GM23248 (cell line): ENCODE measurements at regions not wholly inside any gene's neighbourhood (a gene's known extent, or its start where the extent isn't known, plus 50 kb on each side); places are given as distances from the start of the nearest gene placed in this dataset.

Source experiments
- DNase-seq: peaks from one replicate; pipeline ENCODE4 v3.0.0-alpha.2; 2015
- H2AFZ ChIP-seq: fragments of 200-600 bp; sonication (generic); 2 replicates; pipeline ENCODE4 v1.6.1; 2016; ENCODE audit warnings: antibody characterized with exemption
- H3F3A ChIP-seq: fragments of 200-600 bp; sonication (generic); 2 replicates; pipeline ENCODE4 v1.6.1; 2016; ENCODE audit warnings: mild to moderate bottlenecking, antibody characterized with exemption, mixed run types; ENCODE audit not compliant: insufficient read depth
- H3K27ac ChIP-seq: fragments of 200-600 bp; sonication (generic); 2 replicates; pipeline ENCODE4 v1.5.1; 2016; ENCODE audit warnings: mild to moderate bottlenecking
- H3K27me3 ChIP-seq: fragments of 200-600 bp; sonication (generic); replicated peaks from 2 replicates; pipeline ENCODE4 v1.6.1; 2016; ENCODE audit warnings: mild to moderate bottlenecking; ENCODE audit not compliant: insufficient read depth
- H3K36me3 ChIP-seq: fragments of 200-600 bp; sonication (generic); 2 replicates; pipeline ENCODE4 v1.6.1; 2016; ENCODE audit warnings: low read depth, mild to moderate bottlenecking
- H3K4me1 ChIP-seq: fragments of 200-600 bp; sonication (generic); 2 replicates; pipeline ENCODE4 v1.6.1; 2016; ENCODE audit warnings: mild to moderate bottlenecking; ENCODE audit not compliant: insufficient read depth
- H3K4me2 ChIP-seq: fragments of 200-600 bp; sonication (generic); one replicate; pipeline ENCODE4 v1.6.1; 2016; ENCODE audit warnings: mild to moderate bottlenecking; ENCODE audit not compliant: unreplicated experiment
- H3K4me3 ChIP-seq: fragments of 200-600 bp; sonication (generic); 2 replicates; pipeline ENCODE4 v1.5.1; 2016; ENCODE audit warnings: mild to moderate bottlenecking
- H3K79me2 ChIP-seq: fragments of 200-600 bp; sonication (generic); 2 replicates; pipeline ENCODE4 v1.6.1; 2016; ENCODE audit warnings: mild to moderate bottlenecking; ENCODE audit not compliant: insufficient read depth
- H3K9ac ChIP-seq: fragments of 200-600 bp; sonication (generic); 2 replicates; pipeline ENCODE4 v1.6.1; 2016; ENCODE audit warnings: mild to moderate bottlenecking
- H3K9me2 ChIP-seq: fragments of 200-600 bp; sonication (generic); 2 replicates; pipeline ENCODE4 v1.6.1; 2016; ENCODE audit warnings: mixed run types, mild to moderate bottlenecking, moderate library complexity; ENCODE audit not compliant: insufficient read depth
- H3K9me3 ChIP-seq: fragments of 200-600 bp; sonication (generic); one replicate; pipeline ENCODE4 v1.6.1; 2017; ENCODE audit warnings: low read depth
- H4K20me1 ChIP-seq: fragments of 200-600 bp; sonication (generic); 2 replicates; pipeline ENCODE4 v1.6.0; 2016; ENCODE audit not compliant: insufficient read depth
- EZH2 ChIP-seq: fragments of 200-600 bp; sonication (generic); IDR thresholded peaks from 2 replicates; pipeline ENCODE4 v1.6.1; 2018; ENCODE audit warnings: antibody characterized with exemption, mild to moderate bottlenecking; ENCODE audit not compliant: insufficient read depth, poor library complexity, severe bottlenecking
- EZH2phosphoT487 ChIP-seq: fragments of 200-600 bp; sonication (generic); IDR thresholded peaks from 2 replicates; pipeline ENCODE4 v1.6.1; 2018; ENCODE audit warnings: antibody characterized with exemption, moderate library complexity, mild to moderate bottlenecking, low read depth; ENCODE audit not compliant: insufficient read depth
- WGBS, 2 experiments: methylation state at CpG; one replicate each; pipeline ENCODE4 v1.1.6; 2015 to 2017; ENCODE audit warnings: low lambda C conversion rate in 2 of 2, low coverage in 1 of 2; ENCODE audit errors: missing lambda C conversion rate in 2 of 2; 5-methylcytosine and 5-hydroxymethylcytosine counted together
- in situ Hi-C: fragments of 300-500 bp; cut with MboI; formaldehyde crosslinking; loops from 2 replicates; pipeline ENCODE4 v1.15.0; 2020

DNA sequence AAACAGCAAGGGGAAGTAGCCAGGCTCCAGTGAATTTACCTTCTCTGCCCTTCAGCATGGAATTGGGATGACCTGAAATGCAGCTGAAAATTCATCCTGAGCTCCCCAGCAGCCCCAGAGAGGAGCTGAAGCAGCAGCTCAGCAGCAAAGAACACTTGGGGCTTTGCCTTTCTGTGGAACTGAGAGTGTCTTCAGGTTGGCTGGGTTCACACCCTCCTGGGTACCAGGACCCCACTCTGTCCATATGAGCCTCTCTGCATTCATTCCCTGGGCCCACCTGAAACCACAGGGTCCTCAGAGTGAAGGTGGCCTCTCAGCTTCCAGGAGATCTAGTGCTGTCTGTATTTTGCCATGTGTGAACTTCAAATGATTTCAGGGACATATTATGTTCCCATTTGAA is 429.2 kb downstream of the MN1 start:
- Histone ChIP-seq H3K4me2 (no peak overlapping the region), H3K79me2 (no peaks in the 10 kb centered on the region), H3K9ac (no peak overlapping the region), H3K9me2 (no peaks in the 10 kb centered on the region), H3K9me3 (no peaks in the 10 kb centered on the region), H3K4me3 (no peak overlapping the region), H2AFZ (no peak overlapping the region), H3K36me3 (no peaks in the 10 kb centered on the region), H3K27me3 (0 out of 2 replicates have a peak, but pooled peaks cover 15% of the 10 kb centered on the region), H3F3A (no peaks in the 10 kb centered on the region), H3K4me1 (no peaks in the 10 kb centered on the region), H4K20me1 (no peaks in the 10 kb centered on the region), H3K27ac (no peak overlapping the region)
- no peak for DNase-seq
- TF ChIP-seq EZH2 (no peak), EZH2phosphoT487 (no peak)
- in situ Hi-C loops = no loop called here

DNA sequence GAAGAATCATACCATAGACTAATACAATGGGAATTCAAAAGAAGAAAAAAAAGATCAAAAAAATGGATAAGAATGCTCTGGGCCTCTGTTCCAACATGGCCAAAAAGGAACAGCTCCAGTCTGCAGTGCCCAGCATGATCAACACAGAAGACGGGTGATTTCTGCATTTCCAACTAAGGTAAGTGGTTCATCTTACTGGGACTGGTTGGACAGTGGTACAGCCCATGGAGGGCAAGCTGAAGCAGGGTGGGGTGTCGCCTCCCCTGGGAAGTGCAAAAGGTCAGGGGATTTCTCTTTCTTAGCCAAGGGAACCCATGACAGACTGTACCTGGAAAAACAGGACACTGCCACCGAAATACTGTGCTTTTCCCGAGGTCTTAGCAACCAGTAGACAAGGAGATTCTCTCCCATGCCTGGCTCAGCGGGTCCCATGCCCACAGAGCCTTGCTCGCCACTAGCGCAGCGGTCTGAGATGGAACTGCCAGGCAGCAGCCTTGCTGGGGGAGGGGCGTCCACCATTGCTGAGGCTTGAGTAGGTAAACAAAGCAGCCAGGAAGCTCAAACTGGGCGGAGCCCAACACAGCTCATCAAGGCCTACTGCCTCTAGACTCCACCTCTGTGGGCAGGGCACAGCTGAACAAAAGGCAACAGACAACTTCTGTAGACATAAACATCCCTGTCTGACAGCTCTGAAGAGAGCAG is 428.4 kb downstream of the MN1 start:
- no peak overlapping the region for H3K9ac ChIP-seq
- 0 out of 2 replicates have a peak, but pooled peaks cover 8% of the 10 kb centered on the region for H3K27me3 ChIP-seq
- no peaks in the 10 kb centered on the region for H3K9me2 ChIP-seq
- H3K27ac ChIP-seq = no peak overlapping the region
- H3F3A ChIP-seq = no peaks in the 10 kb centered on the region
- H3K9me3 ChIP-seq = no peaks in the 10 kb centered on the region
- TF ChIP-seq EZH2phosphoT487 (no peak), EZH2 (no peak)
- H3K36me3 ChIP-seq = no peaks in the 10 kb centered on the region
- in situ Hi-C loops = no loop called here
- H4K20me1 ChIP-seq = no peaks in the 10 kb centered on the region
- H3K79me2 ChIP-seq = no peaks in the 10 kb centered on the region
- WGBS, 2 experiments = 78 to 82% methylated on average over 10 of the region's 10 CpGs
- H2AFZ ChIP-seq = no peak overlapping the region
- H3K4me3 ChIP-seq = no peak overlapping the region
- DNase-seq = no peak
- no peak overlapping the region for H3K4me2 ChIP-seq
- H3K4me1 ChIP-seq = no peaks in the 10 kb centered on the region

- 73 to 80% methylated on average over 17 of the region's 17 CpGs for WGBS, 2 experiments
Measured at GRCh38 chr22:27377501-27378295, 423.9 kb downstream of the MN1 start.

GRCh38 chr22:27378311-27378800 is 423.2 kb downstream of the MN1 start:
- Histone ChIP-seq H3K4me1 (no peaks in the 10 kb centered on the region), H3K27me3 (peaks cover 10% of the 10 kb centered on the region; the same call in 1 of the 2 replicates), H3F3A (no peaks in the 10 kb centered on the region), H3K9me2 (no peaks in the 10 kb centered on the region), H3K4me2 (no peak overlapping the region), H3K79me2 (no peaks in the 10 kb centered on the region), H3K36me3 (no peaks in the 10 kb centered on the region), H4K20me1 (no peaks in the 10 kb centered on the region), H2AFZ (no peak overlapping the region), H3K27ac (no peak overlapping the region), H3K9ac (no peak overlapping the region), H3K9me3 (no peaks in the 10 kb centered on the region), H3K4me3 (no peak overlapping the region)
- TF ChIP-seq EZH2phosphoT487 = no peak
- TF ChIP-seq EZH2 = no peak
- DNase-seq = no peak
- in situ Hi-C loops = no loop called here
- 85 to 86% methylated on average over 12 to 13 of the region's 13 CpGs for WGBS, 2 experiments

More at GRCh38 chr22:27377501-27378295, 423.9 kb downstream of the MN1 start:
- in situ Hi-C loops = no loop called here
- Histone ChIP-seq H3F3A (no peaks in the 10 kb centered on the region), H3K9ac (no peak overlapping the region), H3K9me3 (no peaks in the 10 kb centered on the region), H3K9me2 (no peaks in the 10 kb centered on the region), H3K4me3 (no peak overlapping the region), H2AFZ (no peak overlapping the region), H4K20me1 (no peaks in the 10 kb centered on the region), H3K4me2 (no peak overlapping the region), H3K27me3 (peaks cover 10% of the 10 kb centered on the region; the same call in 1 of the 2 replicates), H3K27ac (no peak overlapping the region), H3K36me3 (no peaks in the 10 kb centered on the region), H3K4me1 (no peaks in the 10 kb centered on the region), H3K79me2 (no peaks in the 10 kb centered on the region)
- no peak for DNase-seq
- no peak for TF ChIP-seq EZH2
- TF ChIP-seq EZH2phosphoT487 = no peak
